ENCODE measurements at regions not wholly inside any gene's neighbourhood (a gene's known extent, or its start where the extent isn't known, plus 50 kb on each side); places are given as distances from the start of the nearest gene placed in this dataset.

- H3K27me3 ChIP-seq (ENCODE audit: control insufficient read depth, insufficient read depth, low read length), result no peaks in the 10 kb centered on the region
- no peak for DNase-seq (ENCODE audit: low read depth in 2 of 2)
- H4K20me1 ChIP-seq (ENCODE audit: control insufficient read depth, extremely low read depth, insufficient read depth, low read length), result no peaks in the 10 kb centered on the region
- H3K27ac ChIP-seq (ENCODE audit: insufficient read depth, low read length), result no peak overlapping the region
- no peak overlapping the region for H3K4me3 ChIP-seq (replicated peaks in 1 of 4; ENCODE audit: control extremely low read depth in 1 of 4, insufficient read depth in 1 of 4, low read depth in 3 of 4, low read length in 4 of 4)
- H3K36me3 ChIP-seq (ENCODE audit: control insufficient read depth, insufficient read depth, low read length), result no peaks in the 10 kb centered on the region
- H3K79me2 ChIP-seq (ENCODE audit: control insufficient read depth, insufficient read depth, low read length), result no peaks in the 10 kb centered on the region
- no peak overlapping the region for H3K4me2 ChIP-seq (ENCODE audit: extremely low read depth, insufficient read depth, low read length)
- no peak overlapping the region for H2AFZ ChIP-seq (ENCODE audit: low read length)
- H3K4me1 ChIP-seq (ENCODE audit: control insufficient read depth, extremely low read depth, insufficient read depth, low read length), result no peaks in the 10 kb centered on the region
- no peaks in the 10 kb centered on the region for H3K9me3 ChIP-seq (ENCODE audit: control insufficient read depth, insufficient read depth, low read depth, low read length)
- no peak overlapping the region for H3K9ac ChIP-seq (ENCODE audit: insufficient read depth, low read length)
- no peak for TF ChIP-seq CTCF (conservative IDR thresholded peaks at IDR 0.05 in 1 of 2, IDR thresholded peaks at IDR 0.05 in 1 of 2; ENCODE audit: low read depth in 1 of 2, low read length in 2 of 2)
Measured at GRCh38 chr14:53215101-53215500, 62.0 kb upstream of the DDHD1 start.

GRCh38 chr14:53214384-53214783 lies 61.3 kb upstream of the DDHD1 start:
- H3K79me2 ChIP-seq (ENCODE audit: control insufficient read depth, insufficient read depth, low read length), result no peaks in the 10 kb centered on the region
- TF ChIP-seq CTCF (conservative IDR thresholded peaks at IDR 0.05 in 1 of 2, IDR thresholded peaks at IDR 0.05 in 1 of 2; ENCODE audit: low read depth in 1 of 2, low read length in 2 of 2) (no peak), EZH2 (IDR thresholded peaks at IDR 0.05; ENCODE audit: low read length, missing control alignments) (no peak)
- no peak overlapping the region for H3K9ac ChIP-seq (ENCODE audit: insufficient read depth, low read length)
- no peak overlapping the region for H2AFZ ChIP-seq (ENCODE audit: low read length)
- no peaks in the 10 kb centered on the region for H3K36me3 ChIP-seq (ENCODE audit: control insufficient read depth, insufficient read depth, low read length)
- no peak overlapping the region for H3K4me3 ChIP-seq (replicated peaks in 1 of 4; ENCODE audit: control extremely low read depth in 1 of 4, insufficient read depth in 1 of 4, low read depth in 3 of 4, low read length in 4 of 4)
- no peaks in the 10 kb centered on the region for H3K4me1 ChIP-seq (ENCODE audit: control insufficient read depth, extremely low read depth, insufficient read depth, low read length)
- no peaks in the 10 kb centered on the region for H4K20me1 ChIP-seq (ENCODE audit: control insufficient read depth, extremely low read depth, insufficient read depth, low read length)
- DNase-seq (ENCODE audit: low read depth in 2 of 2), result no peak
- no peaks in the 10 kb centered on the region for H3K27me3 ChIP-seq (ENCODE audit: control insufficient read depth, insufficient read depth, low read length)
- H3K4me2 ChIP-seq (ENCODE audit: extremely low read depth, insufficient read depth, low read length), result no peak overlapping the region
- H3K27ac ChIP-seq (ENCODE audit: insufficient read depth, low read length), result no peak overlapping the region
- no peaks in the 10 kb centered on the region for H3K9me3 ChIP-seq (ENCODE audit: control insufficient read depth, insufficient read depth, low read depth, low read length)

- no peak overlapping the region for H3K27ac ChIP-seq (ENCODE audit: insufficient read depth, low read length)
- H3K36me3 ChIP-seq (ENCODE audit: control insufficient read depth, insufficient read depth, low read length), result no peaks in the 10 kb centered on the region
- H3K4me3 ChIP-seq (replicated peaks in 1 of 4; ENCODE audit: control extremely low read depth in 1 of 4, insufficient read depth in 1 of 4, low read depth in 3 of 4, low read length in 4 of 4), result no peak overlapping the region
- no peak for TF ChIP-seq CTCF (conservative IDR thresholded peaks at IDR 0.05 in 1 of 2, IDR thresholded peaks at IDR 0.05 in 1 of 2; ENCODE audit: low read depth in 1 of 2, low read length in 2 of 2)
- no peak for TF ChIP-seq EZH2 (IDR thresholded peaks at IDR 0.05; ENCODE audit: low read length, missing control alignments)
- no peak overlapping the region for H3K4me2 ChIP-seq (ENCODE audit: extremely low read depth, insufficient read depth, low read length)
- no peaks in the 10 kb centered on the region for H3K4me1 ChIP-seq (ENCODE audit: control insufficient read depth, extremely low read depth, insufficient read depth, low read length)
- H4K20me1 ChIP-seq (ENCODE audit: control insufficient read depth, extremely low read depth, insufficient read depth, low read length), result no peaks in the 10 kb centered on the region
- no peak overlapping the region for H2AFZ ChIP-seq (ENCODE audit: low read length)
- H3K27me3 ChIP-seq (ENCODE audit: control insufficient read depth, insufficient read depth, low read length), result no peaks in the 10 kb centered on the region
- no peak for DNase-seq (ENCODE audit: low read depth in 2 of 2)
- H3K79me2 ChIP-seq (ENCODE audit: control insufficient read depth, insufficient read depth, low read length), result no peaks in the 10 kb centered on the region
- H3K9me3 ChIP-seq (ENCODE audit: control insufficient read depth, insufficient read depth, low read depth, low read length), result no peaks in the 10 kb centered on the region
- no peak overlapping the region for H3K9ac ChIP-seq (ENCODE audit: insufficient read depth, low read length)
Measured at GRCh38 chr14:53213761-53214160, 60.6 kb upstream of the DDHD1 start.

Data from fibroblast of lung (primary cell).